Hematopoietic multipotent progenitor cell treated with erythropoietin and hydrocortisone succinate and interleukin-3 and kit ligand, for 17 days (in vitro differentiated cells): ENCODE measurements at regions not wholly inside any gene's neighbourhood (a gene's known extent, or its start where the extent isn't known, plus 50 kb on each side); places are given as distances from the start of the nearest gene placed in this dataset.
A peak's percentile ranks its signal among the peaks of the same experiment; 100 is the strongest.

Source experiments
- DNase-seq: peaks from one replicate; pipeline ENCODE4 v3.0.0-alpha.2; 2015; ENCODE audit warnings: low spot score

DNA sequence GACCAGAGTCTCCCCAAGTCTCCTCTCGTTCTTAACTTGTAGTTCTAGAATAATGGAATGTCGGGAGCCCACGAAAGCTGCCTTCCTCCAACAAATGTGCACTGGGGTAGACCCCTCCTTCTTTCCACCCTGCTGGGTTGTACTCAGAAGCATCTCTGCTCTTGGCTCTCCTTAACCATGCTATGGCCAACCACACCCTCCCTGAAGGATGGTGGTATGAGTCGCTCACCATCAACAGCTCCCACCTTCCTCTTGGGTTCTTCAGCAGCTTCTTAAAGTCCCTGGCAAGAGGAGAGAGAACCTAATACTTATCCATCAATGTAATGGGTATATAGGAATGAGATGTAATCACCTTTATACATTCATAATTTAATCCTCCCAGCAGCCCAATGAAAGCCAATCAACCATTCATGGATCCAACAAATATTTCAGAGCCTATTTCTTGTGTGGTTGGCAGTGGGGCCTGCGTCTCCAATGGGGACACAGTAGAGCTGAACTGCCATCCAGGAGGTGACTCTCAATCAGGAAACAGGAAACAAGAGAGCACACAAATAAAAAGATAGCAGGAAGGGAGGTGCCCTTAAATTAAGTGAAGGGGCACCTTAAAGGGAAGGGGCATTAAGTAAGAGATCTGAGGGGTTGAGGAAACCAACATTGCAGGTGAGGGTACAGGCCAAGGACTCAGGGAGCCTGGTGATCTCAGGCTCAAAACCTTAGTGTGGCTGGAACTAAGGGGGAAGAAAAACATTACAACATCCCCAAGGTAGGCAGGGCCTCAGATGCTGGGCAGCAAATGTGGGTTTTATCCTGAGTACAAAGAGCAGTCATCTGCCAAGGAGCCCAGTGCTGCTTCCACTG, 64.4 kb upstream of the ETS2 start:
- DNase-seq = no peak

DNA sequence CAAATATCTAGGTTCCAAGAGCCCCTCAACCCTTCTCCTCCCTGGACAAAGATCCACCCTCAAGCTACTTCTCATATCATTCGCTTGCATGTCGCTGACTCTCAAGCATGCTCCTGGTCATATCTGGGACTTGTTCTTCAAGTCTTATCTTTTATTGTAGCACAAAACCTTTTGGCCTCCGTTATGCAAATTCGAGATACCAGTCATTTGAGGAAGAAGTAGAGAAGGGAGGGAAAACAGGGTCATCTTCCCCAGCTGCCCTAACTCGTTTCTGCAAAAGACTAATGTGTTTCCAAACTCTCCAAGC, 63.8 kb upstream of the ETS2 start:
- DNase-seq = peak; percentile 8

DNA sequence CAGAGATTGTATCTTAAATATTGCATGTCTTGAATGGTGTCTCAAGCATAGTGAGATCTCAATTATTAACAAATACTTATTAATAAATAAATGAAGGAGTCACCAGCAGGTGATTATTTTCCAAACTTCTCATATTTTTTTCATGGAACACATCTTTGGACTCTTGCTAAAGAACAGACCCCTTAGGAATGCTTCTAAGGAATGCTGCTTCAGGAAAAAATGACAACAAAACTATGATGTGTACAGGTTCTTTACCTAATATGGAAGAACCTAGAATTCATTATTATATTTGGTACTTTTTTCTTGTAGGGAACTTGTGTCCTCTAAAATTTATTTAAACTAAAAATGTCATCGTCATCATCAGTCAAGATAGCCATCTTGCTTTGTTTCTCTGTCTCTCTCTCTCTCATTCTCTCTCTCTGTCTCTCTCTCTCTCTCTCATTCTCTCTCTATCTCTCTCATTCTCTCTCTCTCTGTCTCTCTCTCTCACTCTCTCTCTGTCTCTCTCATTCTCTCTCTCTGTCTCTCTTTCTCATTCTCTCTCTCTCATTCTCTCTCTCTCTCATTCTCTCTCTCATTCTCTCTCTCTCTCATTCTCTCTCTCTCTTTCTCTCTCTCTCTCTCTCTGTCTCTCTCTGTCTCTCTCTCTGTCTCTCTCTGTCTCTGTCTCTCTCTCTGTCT, 63.0 kb upstream of the ETS2 start:
- no peak for DNase-seq

DNA sequence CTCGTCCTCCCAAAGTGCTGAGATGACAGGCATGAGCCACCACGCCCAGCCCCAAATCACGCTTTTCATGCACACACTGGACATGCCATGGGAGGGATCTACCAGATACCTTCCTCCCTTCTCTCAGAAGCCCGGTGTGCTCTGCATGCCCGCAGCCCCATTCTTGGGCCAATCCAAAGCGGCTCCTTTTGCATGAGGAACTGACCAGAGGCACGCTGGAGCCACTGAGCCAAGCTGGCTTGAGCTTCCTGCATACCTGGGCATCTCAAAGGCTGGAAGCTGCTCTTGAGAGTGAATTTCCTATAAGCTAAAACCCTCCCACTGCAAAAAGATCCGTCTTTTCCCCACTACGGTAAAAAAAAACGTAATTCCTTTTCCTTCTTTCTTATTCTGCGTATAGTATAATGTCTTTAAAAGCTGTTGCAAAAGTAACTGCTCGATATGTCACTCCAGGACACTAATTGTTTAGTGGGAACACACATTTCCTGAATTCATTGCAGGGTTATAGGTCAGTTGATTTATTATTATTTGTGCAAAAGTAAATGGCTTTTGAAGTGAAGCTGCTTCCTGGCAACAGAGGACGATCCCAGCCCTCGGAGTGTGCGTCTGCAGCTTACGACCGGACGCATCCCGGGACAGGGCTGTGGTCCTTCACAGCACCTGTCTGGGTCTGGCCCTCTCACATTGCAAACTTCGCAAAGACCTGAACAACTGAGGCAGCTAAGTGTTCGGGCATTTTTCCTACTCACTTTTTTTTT, 61.8 kb upstream of the ETS2 start:
- DNase-seq = no peak

- no peak for DNase-seq
Observed at GRCh38 chr21:38744861-38745260, 60.9 kb upstream of the ETS2 start.

GRCh38 chr21:38747810-38748209, 57.9 kb upstream of the ETS2 start:
- DNase-seq = no peak

DNA sequence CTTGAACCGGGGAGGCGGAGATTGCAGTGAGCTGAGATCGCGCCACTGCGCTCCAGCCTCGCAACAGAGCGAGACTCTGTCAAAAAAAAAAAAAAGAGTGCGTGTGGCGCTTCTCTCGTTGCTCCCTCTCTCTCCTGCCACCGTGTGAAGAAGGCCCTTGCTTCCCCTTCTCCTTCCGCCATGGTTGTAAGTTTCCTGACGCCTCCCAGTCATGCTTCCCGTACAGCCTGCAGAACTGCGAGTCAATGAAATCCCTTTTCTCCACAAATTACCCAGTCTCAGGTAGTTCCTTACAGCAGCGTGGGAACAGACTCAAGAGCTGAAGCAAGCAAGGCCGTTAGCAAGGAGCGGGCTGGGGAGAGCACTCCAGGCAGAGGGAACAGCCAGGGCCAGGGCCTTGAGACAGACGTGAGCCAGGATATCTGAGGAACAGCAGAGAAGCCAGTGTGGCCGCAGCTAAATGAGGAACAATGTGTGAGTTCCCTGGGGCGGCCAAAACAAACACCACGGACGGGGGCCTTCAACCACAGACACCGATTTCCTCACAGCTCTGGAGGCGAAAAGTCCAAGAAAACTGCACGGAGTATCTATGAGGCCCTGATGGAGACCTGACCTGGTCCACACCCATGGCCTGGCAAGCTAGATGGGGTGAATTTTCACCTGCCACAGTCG, 54.2 kb upstream of the ETS2 start:
- no peak for DNase-seq

- DNase-seq = no peak
Observed at GRCh38 chr21:38752051-38752505, 53.7 kb upstream of the ETS2 start.

DNA sequence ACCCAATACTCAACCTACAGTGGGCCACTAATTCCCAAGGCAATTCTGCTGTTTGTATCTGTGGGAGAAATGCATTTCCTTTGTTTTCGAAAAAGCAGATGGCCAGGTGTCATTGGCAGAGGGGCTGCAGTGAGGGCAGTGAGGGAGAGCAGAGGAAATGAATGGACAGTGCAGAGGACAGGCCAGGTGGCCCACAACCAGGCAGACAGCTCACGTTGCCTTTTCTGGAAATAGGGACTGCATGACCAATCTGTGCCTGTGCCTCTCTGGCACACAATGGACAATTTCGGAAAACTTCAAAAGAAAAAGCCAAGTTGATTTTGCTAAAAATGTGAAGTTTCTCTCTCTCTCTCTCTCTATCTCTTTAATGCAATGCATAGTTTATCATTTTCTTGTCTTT, 52.6 kb upstream of the ETS2 start:
- no peak for DNase-seq

DNA sequence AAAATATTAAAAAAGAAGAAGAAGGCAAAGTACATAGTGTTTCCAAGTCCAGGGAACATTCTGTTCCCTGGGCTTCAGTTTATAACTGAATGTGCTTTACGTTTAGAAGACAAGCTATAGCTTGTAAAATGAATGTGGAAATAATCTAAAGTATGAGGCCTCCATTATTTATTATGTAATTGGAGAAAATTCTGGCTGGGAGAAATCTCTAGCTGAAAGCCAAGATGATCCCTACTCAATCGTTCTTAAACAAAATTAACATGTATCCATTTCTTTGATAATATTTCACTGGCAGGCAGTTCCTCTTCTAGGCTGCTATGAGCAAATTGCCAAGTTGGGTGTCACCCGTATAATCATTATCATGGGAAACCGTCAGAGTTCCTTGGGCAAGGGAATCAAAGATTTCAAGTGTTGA, 52.2 kb upstream of the ETS2 start:
- DNase-seq = no peak
